GM18951 (cell line): ENCODE measurements at regions not wholly inside any gene's neighbourhood (a gene's known extent, or its start where the extent isn't known, plus 50 kb on each side); places are given as distances from the start of the nearest gene placed in this dataset.

Experiments used
- POLR2A ChIP-seq: IDR thresholded peaks from 4 replicates; pipeline ENCODE4 v1.6.1; 2011; ENCODE audit warnings: mild to moderate bottlenecking; ENCODE audit not compliant: insufficient read length, insufficient read depth; ENCODE audit errors: extremely low read depth
- in situ Hi-C: fragments of 300-500 bp; cut with MboI; formaldehyde crosslinking; loops from one replicate; pipeline ENCODE4 v1.12.0; 2022; ENCODE audit warnings: low sequenced_read_pairs, mixed read lengths, inconsistent platforms; ENCODE audit not compliant: unreplicated experiment

DNA sequence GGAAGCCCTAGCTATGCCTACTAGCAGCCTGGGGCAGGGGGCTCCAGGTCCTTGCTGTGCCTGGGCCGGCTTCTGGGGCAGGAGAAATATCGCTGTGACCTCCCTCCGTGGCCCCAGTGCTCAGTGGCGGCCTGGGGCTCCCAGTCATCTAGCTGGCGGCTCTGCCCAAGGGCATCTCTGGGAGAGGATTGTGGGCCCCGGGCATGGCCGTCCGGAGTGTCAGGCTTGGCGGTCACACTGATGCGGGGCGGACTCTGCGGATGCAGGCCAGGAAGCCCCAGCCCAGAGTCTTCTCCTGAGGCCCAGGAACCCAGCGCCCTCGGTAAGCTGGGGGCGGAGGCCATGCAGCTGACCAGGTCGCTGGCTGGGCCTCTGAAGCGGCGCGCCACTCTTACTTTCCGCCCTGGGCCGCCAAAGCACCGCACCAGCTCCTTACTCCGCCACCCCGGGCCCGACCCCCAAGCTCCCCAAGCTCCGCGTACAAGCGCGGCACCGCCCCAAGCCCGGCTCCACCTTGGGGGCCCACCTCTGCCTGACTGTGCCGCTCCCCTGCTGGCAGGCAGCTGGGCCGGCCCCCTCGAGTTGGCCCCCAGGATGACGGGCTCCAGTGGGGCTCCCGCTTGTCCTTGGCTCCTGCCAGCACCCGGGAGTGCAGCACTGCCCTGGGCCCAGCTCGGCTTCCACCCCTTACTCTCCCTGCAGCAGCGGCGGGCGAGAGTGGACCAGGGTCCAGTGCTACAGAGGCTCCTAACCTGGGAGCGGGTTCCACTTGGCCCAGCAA, 720.0 kb downstream of the PCDH18 start:
- in situ Hi-C loops, result no loop called here
- TF ChIP-seq POLR2A, result no peak

DNA sequence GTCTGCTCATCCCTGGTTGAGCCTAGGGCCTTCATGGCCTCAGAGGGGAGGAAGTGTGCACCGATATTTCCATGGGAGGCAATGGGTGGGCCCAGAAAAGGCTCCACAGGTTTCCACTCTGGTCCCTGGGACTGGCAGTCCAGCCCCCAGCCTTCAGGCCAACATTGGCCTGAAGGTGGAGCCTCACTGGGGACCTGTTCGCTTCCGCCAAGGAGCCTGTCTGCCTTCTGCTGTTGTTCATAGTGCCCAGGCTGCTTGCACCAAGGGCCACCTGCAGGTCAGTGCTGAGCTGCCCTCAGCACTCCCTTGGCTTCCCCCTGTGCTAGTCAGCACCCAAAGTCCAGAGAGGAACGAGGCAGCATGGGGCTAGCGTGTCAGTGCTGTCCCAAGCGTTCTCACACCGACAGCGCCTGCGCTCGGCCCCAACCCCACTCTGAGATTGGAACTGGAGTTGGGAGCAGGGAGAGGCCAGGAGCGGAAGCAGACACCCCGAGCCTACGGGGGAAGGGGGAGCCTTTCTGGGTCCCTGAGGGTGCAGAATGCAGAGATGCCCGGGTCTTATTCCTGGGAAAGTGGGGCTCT, 720.7 kb downstream of the PCDH18 start:
- TF ChIP-seq POLR2A, result no peak
- in situ Hi-C loops, result no loop called here

DNA sequence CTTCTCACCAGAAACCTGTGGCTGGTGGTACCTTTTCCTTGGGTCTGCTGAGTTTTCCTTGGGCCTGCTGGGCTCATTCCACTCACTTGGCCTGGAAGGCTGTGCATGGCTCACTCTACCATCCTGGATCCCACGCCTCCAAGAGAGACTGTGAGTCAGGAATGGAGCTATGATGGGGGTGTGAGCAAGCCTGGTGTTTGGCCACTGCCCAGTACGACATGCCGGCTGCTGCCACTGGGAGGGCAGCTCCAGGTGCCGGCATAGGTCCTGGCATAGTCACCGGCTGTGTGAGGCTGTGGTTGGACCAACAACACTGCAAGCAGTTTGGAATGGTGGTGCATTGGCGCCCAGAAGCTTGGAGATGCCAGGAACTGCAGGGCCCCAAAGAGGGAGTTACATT, 721.7 kb downstream of the PCDH18 start:
- in situ Hi-C loops, result no loop called here
- no peak for TF ChIP-seq POLR2A

DNA sequence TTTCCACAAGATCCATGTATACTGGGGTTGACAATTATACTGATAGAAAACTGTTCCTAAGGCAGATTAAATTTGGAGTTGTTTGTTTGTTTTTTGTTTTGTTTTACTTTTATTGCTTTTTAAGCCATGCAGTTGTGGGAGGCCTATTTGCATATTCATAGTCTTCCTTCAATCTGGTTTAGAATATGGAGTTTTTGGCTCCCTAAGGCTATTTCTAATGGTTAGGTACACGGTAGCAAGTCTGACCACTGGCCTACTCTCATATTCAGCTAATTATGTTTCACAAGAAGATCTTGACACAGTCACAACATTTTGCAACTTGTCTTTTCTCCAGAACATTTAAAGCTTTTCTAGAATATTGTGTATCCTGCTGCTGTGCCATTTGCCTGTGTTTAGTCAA, 725.5 kb downstream of the PCDH18 start:
- TF ChIP-seq POLR2A, result no peak
- in situ Hi-C loops, result no loop called here

DNA sequence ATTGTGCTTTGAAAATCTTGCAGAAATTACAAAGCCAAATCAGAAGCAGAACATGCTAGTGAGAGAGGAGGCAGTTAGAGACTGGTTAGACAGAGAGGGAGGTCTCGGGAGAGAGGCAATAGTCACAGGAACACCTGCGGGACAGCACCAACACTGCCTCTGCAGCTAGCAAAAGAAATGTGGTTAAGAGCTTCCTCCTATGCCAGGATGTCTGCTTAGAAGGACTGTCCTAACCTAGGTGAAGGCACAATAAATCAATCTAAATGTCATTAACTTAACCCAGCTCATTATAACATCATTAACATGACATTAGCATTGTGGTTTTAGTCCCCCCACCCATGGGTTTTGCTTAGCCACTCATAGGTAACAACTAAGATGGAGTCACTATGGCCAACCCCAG, 726.7 kb downstream of the PCDH18 start:
- in situ Hi-C loops, result no loop called here

DNA sequence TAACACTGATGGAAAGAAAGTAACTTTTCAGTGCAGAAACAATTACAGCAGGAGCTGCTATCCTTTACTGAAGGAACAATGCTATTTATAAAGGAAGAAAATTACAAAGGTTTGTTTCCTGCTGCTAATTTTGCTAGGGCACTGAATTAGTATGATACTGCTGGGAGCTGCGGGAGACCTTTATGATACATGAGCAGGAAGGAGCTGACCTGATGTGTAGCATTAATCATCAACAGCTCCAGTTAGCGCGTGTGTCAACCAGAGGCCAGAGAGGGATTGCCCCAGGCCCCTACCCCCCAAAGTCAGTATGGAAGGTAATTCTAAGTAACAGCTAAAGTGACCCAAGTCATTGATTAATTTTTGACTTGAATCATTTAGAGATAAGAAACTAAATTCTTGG, 728.9 kb downstream of the PCDH18 start:
- TF ChIP-seq POLR2A, result no peak
- in situ Hi-C loops, result no loop called here

More for the DNA sequence above, 726.7 kb downstream of the PCDH18 start:
- no peak for TF ChIP-seq POLR2A

DNA sequence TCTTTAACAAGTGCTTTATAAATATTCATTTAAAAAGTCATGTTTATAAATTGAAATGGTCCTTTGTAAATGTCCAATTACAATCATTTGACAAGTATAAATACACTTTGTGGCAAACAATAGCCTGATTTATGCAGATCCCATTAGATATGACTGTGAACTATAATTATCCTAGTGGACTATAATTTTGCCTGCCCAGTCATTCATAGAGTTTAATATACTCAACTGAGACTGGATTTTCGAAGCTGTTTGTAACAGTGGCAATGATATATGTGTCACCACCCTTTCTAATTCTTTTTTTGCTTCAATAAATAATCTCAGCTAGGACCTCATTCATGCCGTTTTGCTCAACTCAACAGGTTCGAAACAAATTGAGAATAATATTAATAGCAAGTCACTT, 732.0 kb downstream of the PCDH18 start:
- TF ChIP-seq POLR2A, result no peak
- in situ Hi-C loops, result no loop called here

DNA sequence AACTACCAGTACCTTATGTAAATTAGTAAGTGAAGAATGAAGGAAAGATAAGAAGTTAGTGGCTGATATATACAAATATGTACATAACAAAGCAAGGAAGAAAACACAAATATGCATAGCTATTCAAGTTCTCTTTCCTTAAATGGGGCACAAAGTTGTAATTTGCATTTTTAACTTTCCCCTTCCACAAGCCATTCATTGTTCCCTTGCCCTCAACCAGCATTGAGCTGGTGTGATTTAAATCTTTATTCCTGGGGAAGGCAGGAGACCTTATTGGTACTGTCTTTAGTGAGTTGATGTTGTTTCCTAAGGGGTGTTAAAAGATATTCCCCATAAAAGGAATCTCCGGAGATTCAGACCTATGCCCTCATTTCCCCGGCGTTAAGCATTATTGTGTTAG, 735.3 kb downstream of the PCDH18 start:
- TF ChIP-seq POLR2A, result no peak
- in situ Hi-C loops, result no loop called here

DNA sequence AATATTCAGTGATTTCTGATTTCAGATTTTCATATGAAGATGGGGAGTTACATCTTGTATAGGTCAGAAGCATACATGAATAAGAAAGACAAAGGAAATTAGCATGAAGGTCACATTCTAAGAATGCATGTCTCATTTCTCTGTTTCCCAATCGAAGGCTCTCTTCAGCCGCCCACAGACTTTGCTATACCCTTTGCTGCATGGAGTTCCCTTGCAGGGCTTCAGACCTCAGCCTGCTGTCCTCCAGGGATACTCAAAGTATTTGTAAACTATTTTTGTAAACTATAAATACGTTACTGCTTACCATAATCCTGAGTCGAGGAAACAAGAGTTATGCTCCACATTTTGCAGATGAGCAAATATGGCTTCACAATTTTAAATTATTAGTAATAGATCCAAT, 738.4 kb downstream of the PCDH18 start:
- TF ChIP-seq POLR2A, result no peak
- in situ Hi-C loops, result no loop called here

DNA sequence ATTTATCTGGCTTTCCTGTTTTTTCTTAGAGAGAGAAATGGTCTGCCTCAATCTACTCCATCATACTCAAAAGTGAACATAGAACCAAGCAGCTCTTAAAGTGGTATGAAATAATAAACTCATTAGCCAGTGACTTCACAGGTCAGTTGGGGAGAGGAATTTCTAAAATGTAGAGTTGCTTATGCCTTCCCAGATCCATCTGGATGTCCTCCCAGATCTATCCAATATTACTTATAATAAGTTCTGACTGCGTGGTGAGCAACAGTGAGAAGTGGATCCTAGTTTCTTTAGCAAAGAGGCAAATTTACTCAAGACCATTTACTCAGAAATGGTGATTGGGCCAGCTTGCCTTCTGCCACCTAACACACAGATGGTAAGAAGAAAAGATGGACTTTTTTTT, 748.0 kb downstream of the PCDH18 start:
- TF ChIP-seq POLR2A, result no peak
- in situ Hi-C loops, result no loop called here

DNA sequence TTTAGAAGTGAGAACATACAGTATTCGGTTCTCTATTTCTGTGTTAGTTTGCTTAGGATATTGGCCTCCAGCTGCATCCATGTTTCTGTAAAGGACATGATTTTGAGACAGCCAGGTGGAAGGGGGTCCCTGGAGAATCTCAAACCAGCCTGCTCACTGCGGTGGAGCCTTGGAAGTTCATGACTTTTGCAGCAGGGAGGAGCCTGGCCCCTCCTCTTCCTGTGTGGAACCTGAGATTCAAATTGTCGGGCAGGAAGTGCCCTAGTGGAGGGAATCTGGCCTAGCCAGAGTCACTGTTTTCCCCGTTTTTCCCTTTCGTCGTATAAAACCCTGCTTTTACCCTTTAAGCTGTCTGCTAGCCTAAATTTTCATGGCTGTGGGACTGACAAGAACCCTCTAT, 762.6 kb downstream of the PCDH18 start:
- in situ Hi-C loops, result no loop called here

DNA sequence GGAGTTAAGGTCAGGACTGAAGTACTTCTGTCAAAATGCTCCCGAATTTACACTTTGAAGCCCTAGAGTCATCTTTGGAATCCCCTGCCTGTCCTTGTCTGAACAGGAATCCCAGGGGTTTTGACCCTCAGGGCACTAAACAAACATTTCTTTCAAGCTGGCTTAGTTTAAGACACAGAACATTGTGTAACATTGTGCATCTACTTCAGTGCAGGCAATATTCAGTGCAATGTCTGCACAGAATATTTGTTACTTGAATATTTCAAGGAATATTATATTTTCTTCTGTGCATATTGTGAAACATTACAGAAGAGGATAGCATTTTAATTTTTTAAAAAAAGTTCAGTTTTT, 763.4 kb downstream of the PCDH18 start:
- TF ChIP-seq POLR2A, result no peak
- in situ Hi-C loops, result no loop called here

More for the DNA sequence above, 762.6 kb downstream of the PCDH18 start:
- no peak for TF ChIP-seq POLR2A

DNA sequence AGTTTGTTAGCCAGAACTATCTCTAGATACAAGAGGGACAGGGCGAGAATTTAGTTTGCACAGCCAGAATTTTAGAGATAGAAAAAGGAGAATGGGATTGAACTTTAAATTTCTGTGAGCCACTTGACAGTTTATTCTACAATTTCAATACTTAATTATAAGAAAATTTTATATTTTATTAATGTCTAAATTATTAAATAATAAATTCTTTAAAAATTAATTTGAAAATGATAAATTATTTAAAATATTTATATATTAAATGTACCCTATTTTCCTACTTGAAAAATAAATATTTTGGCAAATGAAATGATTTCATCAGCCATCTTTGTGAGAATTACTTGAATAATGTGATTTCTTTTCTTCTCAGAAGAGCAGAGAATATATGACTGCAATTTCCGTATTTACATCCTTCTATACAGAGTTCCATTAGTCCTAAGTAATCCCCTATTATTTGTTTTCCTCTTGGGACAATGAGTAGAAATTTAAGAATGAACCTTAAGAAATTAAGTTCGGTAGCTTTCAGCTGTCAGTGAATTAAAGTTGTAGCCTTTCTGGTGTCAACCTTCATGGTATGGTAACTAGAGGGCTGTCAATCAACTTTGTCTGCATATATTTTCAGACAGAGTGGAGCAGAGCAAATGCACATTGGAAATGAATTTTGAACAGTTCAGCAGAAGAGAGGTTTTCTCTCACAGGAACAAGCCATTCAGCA, 763.9 kb downstream of the PCDH18 start:
- in situ Hi-C loops, result no loop called here
- no peak for TF ChIP-seq POLR2A

DNA sequence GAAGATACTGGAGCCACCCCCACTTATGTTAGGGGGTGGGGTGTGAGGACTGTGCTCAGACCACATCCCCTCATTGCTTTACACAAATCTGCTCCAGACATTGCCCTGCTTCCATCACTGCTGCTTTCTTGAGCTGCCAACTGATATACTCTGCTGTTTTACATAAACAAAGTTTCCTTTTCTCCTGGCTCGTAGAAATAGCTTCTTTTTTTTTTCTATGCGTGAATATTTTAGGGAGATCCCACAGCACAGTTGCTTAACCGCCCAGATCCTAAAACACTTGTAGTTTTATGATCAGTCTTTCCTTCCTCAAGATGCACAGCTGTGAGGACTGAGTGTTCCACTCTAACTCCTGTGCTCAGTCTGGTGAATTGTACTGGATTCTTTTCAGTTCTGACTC, 768.4 kb downstream of the PCDH18 start:
- in situ Hi-C loops, result no loop called here
- no peak for TF ChIP-seq POLR2A
